NCI-H2196 (cell line): ENCODE measurements at regions not wholly inside any gene's neighbourhood (a gene's known extent, or its start where the extent isn't known, plus 50 kb on each side); places are given as distances from the start of the nearest gene placed in this dataset.

Source experiments
- DNase-seq: peaks from one replicate; lab custom pipeline; 2025; ENCODE audit not compliant: unreplicated experiment; lab: John Stamatoyannopoulos, UW

DNA sequence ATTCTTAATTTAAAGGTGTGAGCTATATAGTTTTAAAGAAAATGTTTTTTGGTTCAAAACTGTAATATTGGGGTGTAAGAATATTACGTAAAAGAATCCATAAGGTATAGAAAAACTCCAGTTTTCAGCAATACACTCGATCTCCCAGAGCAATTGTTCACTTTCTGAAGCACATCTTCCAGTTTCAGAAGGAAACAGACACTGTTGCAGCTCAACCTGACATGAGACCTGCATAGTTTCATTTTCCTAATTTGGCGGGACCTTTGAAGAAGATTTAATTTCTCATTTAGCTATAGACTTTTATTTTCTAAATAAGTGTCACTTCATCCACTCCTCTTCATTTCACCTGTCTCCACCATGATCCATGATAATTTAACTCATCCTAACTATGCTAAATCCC lies 281.5 kb downstream of the HTR1B start:
- no peak for DNase-seq

DNA sequence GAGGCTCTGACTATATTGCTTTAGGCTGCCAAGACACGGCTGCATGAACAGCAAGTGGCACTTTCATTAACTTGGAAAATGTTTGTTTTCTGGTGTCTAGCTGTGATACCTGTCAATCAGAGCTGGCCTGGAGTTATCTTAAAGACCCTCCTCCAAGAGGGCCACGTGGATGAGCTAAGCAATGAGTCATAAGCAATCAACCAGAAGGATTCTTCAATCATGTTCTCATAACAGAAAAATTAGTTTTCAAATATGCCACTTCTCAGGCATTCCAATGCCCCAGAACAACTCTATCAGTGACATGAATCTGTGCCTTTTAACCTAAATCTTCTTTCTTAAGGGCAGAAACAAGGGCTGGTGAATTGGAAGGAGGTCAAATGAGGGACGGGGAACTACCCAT lies 283.0 kb downstream of the HTR1B start:
- DNase-seq = no peak

DNA sequence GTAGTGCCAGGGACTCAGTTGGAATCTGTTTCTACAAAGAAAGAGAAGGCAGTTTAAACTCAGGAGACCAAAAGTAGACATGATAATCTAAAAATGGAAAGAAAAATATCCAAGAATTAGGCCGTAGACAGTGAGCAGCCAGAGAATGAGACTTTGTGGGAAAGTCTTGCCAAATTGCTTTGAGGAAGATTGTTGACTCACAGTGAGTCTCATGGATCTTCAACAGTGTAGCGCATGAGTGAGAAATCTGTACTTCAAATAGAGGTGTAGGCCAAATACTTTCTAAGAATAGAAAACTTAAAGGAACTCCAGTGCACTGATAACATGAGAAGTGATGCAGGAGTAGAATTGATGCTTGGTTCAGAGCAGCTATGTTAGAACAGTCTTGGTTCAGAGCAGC lies 284.5 kb downstream of the HTR1B start:
- no peak for DNase-seq

DNA sequence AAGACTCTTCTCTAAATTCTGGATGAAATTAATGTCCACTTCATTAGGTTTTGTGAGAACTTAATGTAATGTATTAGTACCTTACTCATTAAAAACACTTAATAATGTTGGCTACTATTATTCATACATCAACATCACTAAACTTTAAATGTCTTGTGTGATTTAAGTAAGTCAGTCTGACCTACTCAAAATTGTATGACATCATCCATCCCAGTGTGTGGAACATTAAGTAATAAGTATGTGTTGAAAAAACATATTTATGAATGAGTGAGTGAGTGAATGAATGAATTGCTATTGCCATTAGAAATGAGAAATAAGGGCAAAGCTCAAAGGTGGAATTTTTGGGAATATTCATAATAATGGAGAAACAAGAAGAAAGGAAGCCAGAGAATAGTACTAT lies 285.8 kb downstream of the HTR1B start:
- no peak for DNase-seq

DNA sequence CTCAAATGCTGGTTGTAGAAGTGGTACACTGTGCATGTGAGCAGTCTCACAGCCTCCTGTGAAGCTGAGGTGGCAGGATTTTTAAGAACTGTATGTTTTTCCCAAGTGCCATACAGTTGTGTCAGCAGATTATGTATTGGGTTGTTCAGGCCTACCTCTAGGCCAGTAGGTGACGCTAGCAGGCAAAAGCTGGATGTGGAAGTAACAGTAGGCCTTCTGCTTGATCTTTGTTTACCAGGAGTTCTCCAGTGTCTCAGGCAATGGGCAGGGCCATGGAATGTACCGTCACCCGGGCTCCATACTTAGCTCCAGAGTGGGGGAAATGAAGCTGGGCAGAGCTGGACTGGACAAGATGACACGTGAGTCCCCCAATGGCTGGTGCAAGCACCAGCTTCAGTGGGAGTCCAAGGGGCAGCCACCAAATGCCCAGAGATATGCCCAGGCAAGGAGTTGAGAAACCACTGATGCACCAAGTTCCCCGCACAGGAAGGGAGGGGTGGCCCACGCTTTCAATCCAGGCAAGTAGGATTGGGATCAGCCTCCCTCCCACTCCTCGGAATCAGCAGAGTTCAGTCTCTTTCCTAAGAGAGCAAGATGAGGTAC lies 289.7 kb downstream of the HTR1B start:
- DNase-seq = no peak

DNA sequence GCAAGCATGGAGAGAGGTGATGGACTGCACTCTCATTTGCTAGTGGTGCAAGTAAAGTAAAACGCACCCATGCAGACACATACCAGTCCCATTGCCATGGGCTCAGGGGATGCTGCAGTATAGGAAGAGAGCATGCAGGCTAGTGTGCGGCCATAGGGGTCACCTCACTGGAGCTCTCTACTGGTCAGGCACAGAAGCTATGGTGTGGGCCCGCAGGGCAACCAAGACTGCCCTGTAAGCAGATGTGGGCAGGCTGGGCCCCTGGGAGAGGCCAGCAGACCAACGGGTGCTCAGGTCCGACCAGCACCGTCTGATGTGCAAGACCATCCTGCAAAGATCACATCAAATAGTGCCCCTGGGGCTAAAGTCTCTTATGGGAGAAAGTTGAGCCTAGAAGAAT lies 290.7 kb downstream of the HTR1B start:
- DNase-seq = no peak

DNA sequence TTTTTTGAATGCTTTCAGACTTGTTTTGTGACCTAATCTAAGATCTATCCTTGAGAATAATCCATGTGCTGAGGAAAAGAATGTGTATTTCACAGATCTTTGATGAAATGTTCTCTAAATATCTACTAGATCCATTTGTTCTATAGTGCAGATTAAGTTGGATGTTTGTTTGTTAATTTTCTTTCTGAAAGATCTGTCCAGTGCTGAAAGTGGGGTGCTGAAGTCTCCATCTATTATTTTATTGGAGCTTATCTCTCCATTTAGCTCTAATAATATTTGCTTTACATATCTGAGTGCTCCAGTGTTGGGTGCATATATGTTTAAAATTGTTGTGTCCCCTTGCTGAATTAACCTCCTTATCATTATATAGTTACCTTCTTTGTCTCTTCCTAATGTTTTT lies 303.6 kb downstream of the HTR1B start:
- no peak for DNase-seq

DNA sequence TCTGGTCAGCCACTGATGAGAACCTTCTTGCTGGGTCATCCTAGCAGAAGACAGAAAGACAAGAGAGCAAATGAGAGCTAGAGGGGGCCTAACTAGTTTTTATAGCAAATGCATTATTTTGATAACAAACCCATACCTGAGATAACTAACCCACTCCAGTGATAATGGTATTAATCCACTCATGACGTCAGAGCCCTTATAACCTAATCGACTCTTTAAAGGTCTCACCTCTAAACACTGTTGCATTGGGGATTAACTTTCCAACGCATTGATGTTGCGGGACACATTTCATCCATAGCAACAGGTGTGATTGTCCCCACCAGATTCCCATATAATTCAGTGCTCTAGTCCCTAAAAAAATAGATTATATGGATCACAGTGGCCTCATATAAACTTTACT lies 312.1 kb downstream of the HTR1B start:
- DNase-seq = no peak

DNA sequence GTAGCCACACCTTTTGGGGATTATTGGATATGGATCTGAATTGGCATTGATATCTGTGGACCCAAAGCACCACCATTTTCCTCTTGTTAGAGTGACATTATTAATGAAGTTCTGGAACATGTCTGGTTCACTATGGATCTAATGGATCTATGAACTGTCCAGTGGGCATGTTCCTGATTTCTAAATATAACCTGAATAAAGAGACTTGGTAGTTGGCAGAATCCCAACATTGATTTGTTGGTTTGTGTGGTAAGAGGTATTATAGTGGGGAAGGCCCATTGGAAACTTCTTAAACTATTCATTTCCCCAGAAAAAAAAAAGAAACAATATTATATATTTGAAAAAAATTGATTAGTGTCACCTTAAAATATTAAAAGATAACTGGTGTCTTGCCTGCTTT lies 312.6 kb downstream of the HTR1B start:
- no peak for DNase-seq

DNA sequence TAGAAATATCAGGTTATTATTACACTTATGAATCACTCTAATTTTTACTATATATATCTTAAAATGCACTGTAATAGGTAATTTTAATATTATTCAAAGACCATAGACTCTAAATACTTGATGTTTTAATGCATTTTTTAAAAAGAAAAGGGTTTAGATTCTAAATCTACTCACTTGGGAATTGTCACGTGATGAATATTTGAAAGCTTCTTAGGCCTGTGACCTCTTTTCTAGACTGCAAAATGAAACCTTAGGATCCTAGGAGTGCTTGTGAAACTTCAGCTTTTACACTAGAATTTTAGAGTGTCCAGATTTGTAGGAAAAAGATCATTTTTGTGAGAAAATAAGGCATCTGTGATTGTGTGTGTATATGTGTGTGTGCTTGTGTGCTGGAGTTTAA lies 318.0 kb downstream of the HTR1B start:
- DNase-seq = no peak

DNA sequence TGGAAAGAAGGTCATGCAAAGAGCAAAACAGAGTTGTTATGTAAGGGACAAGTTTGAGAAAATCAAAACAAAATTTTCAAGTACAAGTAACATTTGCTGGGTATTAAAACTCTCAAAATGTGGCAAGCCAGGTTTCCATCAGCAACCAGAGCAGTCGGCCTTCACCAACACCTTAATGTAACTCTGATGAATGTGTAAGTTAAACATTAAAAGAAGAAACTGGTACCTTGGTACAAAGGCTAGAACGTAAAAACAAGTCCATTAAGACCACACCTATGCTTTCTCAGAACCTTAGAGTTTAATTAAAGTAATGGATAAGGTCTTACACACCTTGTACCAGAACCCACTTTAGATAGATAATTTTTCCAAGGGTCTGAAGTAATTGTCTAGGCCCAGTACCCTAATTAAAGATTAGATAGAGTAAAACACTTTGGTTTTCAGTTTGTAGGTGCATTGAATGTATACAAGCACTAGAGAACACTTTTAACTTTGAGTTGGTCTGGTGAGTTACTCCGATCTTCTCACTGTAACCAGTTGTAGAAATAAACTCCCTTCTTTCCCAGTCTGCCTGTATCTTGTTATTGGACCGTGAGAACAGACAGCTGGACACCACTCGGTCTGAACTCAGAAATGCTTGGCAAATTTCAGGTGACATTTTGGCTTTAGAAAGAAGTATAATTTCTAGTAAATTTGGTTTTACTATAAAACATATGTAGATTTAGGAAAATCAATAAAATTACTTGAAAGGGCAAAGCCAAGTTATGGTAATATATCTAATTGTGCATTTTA lies 319.4 kb downstream of the HTR1B start:
- DNase-seq = no peak

DNA sequence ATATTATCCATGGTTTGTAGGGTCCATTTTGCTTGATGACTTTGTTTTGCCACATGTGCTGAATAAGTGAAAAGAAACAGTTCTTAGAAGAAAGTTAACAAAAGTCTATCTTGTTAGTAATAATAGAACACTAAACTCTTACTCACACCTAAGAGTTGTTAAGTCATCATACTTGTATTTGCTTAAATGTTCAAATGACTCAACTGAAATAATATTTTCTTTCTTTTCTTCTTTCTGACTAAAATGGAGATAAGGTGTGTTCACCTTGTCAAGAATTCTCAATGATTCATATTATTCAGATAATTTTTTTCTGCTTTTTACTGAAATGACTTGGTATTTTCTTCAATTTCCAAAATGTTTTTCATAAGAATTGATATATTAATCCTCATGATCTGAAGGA lies 327.2 kb downstream of the HTR1B start:
- no peak for DNase-seq

DNA sequence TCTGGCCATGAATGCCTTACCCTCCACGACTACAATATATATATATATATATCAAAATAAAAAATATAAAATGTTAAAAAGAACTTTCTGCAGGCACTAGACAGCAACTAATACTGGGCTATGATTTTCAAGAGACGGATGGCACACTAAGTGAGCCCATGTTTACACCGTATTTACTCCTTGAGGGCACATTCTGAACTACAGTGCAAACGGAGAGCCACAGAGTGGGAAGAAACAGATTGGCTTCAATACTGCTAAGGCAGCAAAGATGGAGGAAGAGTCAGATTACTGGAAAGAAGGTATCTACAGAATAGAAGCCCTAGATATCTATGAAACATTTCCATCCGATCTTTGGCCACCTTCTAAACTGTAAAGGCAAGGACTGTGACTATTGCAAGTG lies 330.3 kb downstream of the HTR1B start:
- no peak for DNase-seq

DNA sequence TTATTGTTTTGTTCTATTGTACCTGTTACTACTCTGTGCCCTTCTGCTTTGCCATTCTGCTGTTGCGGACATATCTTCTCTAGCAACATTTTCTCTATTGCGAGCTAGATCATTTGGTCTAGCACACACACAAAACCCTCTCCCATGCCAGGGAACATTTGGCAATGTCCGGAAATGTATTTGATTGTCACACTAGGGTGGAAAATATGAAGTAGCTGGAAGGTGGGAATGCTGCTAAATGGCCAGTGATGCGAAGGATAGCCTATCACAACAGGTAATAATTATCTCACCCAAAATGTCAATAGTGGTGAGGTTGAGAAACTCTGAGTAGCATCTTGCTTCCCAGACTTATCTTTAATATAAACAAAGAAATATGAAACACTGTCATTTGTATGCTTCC lies 331.9 kb downstream of the HTR1B start:
- no peak for DNase-seq

DNA sequence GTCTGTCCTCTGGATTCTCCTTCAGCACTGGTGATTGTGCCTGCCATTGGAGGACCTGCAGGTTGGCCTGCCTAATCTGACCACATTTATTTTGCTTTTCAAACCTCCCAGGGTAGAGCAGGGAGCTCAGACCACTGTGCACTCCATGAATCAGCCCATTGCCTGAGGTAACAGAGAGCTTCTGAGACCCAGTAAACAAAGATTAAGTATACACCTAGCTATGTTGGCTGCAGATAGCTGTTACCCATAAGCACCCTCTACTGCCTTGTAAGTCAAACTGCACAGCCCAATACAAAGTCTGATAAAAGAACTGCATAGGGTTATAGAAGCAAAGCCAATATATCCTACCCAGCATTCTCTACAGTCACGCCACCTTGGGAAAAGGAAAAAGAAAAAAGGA lies 338.7 kb downstream of the HTR1B start:
- DNase-seq = no peak

DNA sequence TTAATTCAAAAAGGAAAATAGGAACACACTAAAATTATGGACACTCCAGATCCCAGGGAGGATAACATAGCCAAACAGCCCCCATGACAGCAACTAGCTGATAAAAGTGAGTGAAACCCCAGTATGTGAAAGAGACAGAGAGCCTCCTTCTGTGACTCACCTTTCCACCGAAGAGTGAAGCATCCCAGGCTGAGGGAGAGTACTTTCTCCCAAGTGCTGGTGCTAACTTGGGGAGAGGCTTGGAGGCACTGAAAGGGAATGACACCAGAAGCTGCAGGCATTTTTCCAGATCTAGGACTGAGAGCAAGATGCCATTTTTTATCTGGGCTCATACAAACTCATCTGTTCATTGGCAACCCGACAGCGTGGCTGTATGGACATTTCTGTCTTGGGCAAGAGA lies 339.8 kb downstream of the HTR1B start:
- no peak for DNase-seq

DNA sequence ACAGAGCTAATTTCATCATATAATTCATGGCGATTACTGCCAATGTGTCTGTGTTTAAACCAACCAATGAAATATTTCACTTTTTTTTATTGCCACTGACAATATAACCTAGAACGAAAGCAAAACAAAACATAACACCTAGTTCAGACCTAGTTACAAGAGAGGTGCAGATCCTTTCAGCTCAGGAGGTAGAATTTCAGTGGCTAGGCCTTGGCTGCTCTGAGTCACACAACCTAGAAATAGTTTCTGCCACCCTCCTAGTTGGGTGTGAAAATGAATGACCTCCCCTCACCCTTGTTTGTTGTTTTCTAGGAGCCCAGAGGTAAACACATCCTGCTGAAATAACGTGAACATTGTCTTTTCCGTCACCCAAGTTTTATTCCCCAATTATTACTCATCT lies 356.3 kb downstream of the HTR1B start:
- no peak for DNase-seq

DNA sequence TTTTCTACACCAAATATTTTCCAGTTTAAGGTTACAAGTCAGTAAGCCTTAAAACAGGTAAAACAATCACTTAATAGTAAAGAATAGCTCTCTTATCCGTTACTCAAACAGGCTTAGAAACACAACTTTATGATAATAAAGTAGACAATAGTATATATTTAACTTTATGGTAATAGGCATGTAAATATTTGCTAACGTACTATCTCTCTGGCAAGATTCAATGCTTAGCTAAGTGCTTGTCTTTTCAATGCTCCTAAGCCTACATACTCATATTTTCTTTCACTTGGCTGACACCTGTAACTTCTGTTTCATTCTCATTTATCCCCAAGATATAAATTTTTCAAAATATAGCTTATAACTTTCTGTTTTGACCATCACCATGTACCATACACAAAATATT lies 358.2 kb downstream of the HTR1B start:
- no peak for DNase-seq

DNA sequence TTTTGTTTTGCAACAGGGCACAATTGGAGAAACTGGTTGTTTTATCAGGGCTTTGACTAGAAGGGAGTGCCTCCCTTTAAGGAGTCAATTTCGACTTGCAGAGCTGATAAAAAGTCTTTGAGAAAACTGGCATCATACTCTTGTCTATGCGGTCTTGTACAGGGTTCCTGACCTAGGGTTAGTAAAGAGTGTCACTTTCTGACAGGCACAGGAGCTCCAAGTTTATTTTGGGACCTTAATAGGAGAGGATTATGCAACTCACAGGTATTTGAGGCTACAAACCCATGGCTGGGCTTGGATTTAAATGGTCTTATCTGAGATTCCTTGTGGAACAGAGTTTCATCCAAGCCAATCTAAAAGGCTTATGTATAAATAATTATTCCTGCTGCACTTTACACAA lies 365.4 kb downstream of the HTR1B start:
- DNase-seq = no peak

DNA sequence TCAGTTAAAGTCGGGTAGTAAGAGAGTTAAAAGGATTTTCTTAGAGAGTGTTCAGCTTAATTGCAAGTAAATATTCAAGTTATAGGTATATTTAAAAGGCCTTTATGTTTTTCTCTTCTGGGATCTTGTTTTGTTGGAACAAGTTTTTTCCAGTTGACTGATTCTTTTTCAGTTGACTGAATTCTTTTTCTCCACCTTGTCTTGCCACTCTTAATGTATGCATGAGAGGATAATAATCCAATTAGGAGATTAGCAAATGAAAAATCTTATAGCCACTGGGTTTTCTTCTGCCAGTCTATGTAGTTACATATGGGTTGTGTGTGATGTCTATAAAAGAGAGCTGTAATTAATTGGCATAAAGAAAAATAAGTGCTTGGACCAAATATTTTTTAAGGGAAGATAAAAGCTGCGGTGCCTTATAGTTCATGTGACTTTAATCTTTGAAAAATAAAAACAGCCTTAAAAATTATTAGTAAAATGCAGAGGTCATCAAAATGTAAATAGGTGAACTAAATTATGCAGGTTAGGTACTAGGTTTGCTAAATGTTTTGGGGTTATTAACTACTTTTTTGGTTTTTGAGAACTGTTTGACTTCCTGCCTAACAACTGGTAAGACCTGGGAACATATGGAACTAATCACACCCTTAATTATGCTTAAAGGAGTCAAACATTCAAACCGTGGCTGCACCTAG lies 367.2 kb downstream of the HTR1B start:
- no peak for DNase-seq

DNA sequence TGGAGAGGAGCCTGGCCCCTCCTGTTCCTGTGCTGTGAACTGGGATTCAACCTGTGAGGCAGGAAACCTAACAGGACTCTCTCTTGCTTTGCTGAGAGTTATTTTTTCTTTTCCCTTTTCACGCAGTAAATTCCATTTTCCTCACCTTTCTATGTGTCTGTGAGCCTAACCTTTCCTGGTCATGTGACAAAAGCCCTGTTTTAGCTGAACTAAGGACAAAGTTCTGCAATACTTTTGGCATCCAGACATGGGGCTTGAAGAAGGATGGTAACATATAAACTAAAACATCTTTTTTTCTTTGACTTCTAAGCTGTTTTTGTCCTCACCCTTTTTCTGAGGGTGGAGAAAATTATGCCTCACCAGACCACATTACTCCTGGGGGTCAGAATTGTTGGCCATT lies 368.5 kb downstream of the HTR1B start:
- DNase-seq = no peak

DNA sequence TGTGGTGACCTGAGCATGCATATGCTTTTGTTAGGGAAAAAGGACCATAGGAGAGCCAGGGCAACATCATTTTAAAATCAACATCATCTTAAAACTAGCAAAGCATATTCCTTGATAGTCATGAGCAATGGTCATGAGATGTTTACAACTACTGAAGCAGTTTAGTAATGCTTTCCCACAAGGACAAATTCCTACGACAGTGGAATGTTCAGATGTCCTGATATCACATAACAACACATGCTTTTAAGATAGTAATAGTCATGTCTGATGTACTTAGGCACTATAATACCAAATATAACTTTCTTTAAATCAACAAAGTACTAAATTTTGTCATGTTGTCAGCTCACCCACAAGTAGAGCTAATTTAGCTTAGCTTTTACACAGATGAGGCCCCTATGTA lies 370.3 kb downstream of the HTR1B start:
- DNase-seq = no peak

DNA sequence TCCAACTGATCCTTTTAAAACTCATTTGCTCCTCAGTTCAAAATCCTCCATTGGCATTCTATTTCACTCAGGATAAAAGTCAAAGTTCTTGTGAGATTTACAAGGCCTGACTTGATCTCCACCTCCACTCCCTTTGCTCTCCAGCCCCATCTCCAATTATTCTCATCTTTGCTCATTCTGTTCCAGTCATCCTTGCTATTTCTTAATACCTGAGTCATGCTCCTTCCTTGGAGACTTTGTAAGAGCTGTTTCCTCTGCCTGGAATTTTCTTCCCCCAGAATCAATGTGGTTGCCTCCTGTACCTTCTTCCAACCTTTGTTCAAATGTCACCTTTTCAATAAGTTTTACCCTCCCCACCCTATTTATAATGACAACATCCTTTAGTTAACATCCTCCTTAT lies 373.5 kb downstream of the HTR1B start:
- no peak for DNase-seq
